Stimulated activated CD8-positive, alpha-beta memory T cell treated with anti-CD3 and anti-CD28 coated beads, Interleukin-2, amount 100 ng/mL, for 1 hour (primary cell): ENCODE measurements at regions not wholly inside any gene's neighbourhood (a gene's known extent, or its start where the extent isn't known, plus 50 kb on each side); places are given as distances from the start of the nearest gene placed in this dataset.

Experiments used
- DNase-seq, 2 donors: peaks; one replicate each; pipeline ENCODE4 v3.0.0-alpha.2; 2020; ENCODE audit warnings: low read depth in 2 of 2

GRCh38 chr15:93438310-93438709 is 349.3 kb upstream of the RGMA start:
- DNase-seq, result no peak

GRCh38 chr15:93432474-93432873 is 343.5 kb upstream of the RGMA start:
- no peak for DNase-seq

- DNase-seq, result no peak
These were observed 339.9 kb upstream of the RGMA start for GRCh38 chr15:93428807-93429351.

GRCh38 chr15:93428150-93428549 is 339.1 kb upstream of the RGMA start:
- DNase-seq, result no peak

- no peak for DNase-seq
These were observed 335.1 kb upstream of the RGMA start for GRCh38 chr15:93424131-93424530.

- no peak for DNase-seq
These were observed 333.5 kb upstream of the RGMA start for GRCh38 chr15:93422476-93422875.

GRCh38 chr15:93420477-93420876 is 331.5 kb upstream of the RGMA start:
- no peak for DNase-seq

GRCh38 chr15:93420050-93420452 is 331.0 kb upstream of the RGMA start:
- no peak for DNase-seq

GRCh38 chr15:93418566-93418965 is 329.6 kb upstream of the RGMA start:
- DNase-seq, result no peak

GRCh38 chr15:93417631-93418030 is 328.6 kb upstream of the RGMA start:
- no peak for DNase-seq

- no peak for DNase-seq
These were observed 328.1 kb upstream of the RGMA start for GRCh38 chr15:93417156-93417555.

GRCh38 chr15:93415576-93415975 is 326.6 kb upstream of the RGMA start:
- DNase-seq, result no peak

GRCh38 chr15:93414576-93415231 is 325.7 kb upstream of the RGMA start:
- DNase-seq, result no peak

- DNase-seq, result no peak
These were observed 324.7 kb upstream of the RGMA start for GRCh38 chr15:93413745-93414144.

- DNase-seq, result no peak
These were observed 310.1 kb upstream of the RGMA start for GRCh38 chr15:93399121-93399520.

- DNase-seq, result no peak
These were observed 300.2 kb upstream of the RGMA start for GRCh38 chr15:93389211-93389610.

- no peak for DNase-seq
These were observed 295.9 kb upstream of the RGMA start for GRCh38 chr15:93384886-93385285.

GRCh38 chr15:93382200-93382820 is 293.3 kb upstream of the RGMA start:
- no peak for DNase-seq

GRCh38 chr15:93378558-93378957 is 289.5 kb upstream of the RGMA start:
- no peak for DNase-seq

- no peak for DNase-seq
These were observed 283.8 kb upstream of the RGMA start for GRCh38 chr15:93372865-93373223.

GRCh38 chr15:93372208-93372864 is 283.3 kb upstream of the RGMA start:
- DNase-seq, result no peak

GRCh38 chr15:93366387-93367100 is 277.5 kb upstream of the RGMA start:
- DNase-seq, result no peak
